ENCODE measurements at regions not wholly inside any gene's neighbourhood (a gene's known extent, or its start where the extent isn't known, plus 50 kb on each side); places are given as distances from the start of the nearest gene placed in this dataset.

DNA sequence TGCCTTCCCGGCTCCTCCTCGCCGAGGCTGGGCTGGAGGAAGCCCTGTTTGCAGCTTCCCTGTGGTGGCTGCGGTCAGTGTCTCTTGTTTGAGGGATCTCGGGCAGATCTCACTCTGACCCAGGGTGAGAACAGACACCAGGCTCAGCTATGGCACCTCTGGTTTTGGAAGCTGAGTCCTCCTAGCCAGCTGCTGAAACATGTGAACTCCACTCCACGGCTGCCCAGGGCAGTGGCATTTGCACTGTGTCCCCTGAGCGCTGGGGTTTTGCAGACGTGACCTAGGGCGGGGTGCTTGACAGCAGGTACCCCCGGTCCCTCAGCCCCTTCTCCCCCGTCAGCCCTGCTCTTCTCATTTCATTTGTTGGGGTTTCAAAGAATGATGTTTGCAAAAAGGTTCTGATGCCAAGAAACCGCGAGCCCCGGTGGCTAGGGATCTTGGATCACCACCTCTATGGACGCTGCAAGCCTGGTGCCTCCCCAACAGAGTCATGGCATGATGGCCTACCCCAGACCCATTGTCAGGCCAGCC, 55.0 kb upstream of the DACT2 start:
- ATAC-seq, result no peak
- H3K4me2 ChIP-seq (ENCODE audit: low read length), result no peak overlapping the region
- POLR2A ChIA-PET, result no interaction called here
- no peak for DNase-seq (ENCODE audit: low read depth, low spot score)
- no peaks in the 10 kb centered on the region for H4K20me1 ChIP-seq (ENCODE audit: insufficient read depth)
- H3K9me3 ChIP-seq (ENCODE audit: control insufficient read depth in 1 of 2, insufficient read depth in 1 of 2, low read depth in 1 of 2, low read length in 2 of 2), result no peaks in the 10 kb centered on the region; a peak in 1 of 4 replicates
- H3K9ac ChIP-seq (ENCODE audit: low read length), result no peak overlapping the region
- no peak overlapping the region for H3K4me3 ChIP-seq (replicated peaks in 1 of 2; ENCODE audit: low read depth in 1 of 2, low read length in 2 of 2)
- no peak overlapping the region for H3K27ac ChIP-seq (ENCODE audit: low read depth, low read length)
- no peaks in the 10 kb centered on the region for H3K79me2 ChIP-seq (ENCODE audit: insufficient read depth, low read length)
- intact Hi-C loops (cut with micrococcal nuclease), result no loop called here
- CTCF ChIA-PET, result no interaction called here
- H2AFZ ChIP-seq (ENCODE audit: low read depth, low read length, poor library complexity, severe bottlenecking), result no peak overlapping the region
- no peak for TF ChIP-seq ELF1 (IDR thresholded peaks at IDR 0.05; ENCODE audit: borderline replicate concordance, low read depth)
- no peak for TF ChIP-seq ZNF274 (IDR thresholded peaks at IDR 0.05; ENCODE audit: low read depth, low read length)
- no peak for TF ChIP-seq FOSL1 (IDR thresholded peaks at IDR 0.05; ENCODE audit: low read depth)
- TF ChIP-seq SIN3A (IDR thresholded peaks at IDR 0.05; ENCODE audit: low read depth), result no peak
- no peak for TF ChIP-seq POLR2A (IDR thresholded peaks at IDR 0.05; ENCODE audit: borderline replicate concordance, extremely low read depth, insufficient read depth, insufficient read length)
- TF ChIP-seq EGR1 (IDR thresholded peaks at IDR 0.05; ENCODE audit: low read depth), result no peak
- TF ChIP-seq YY1 (IDR thresholded peaks at IDR 0.05; ENCODE audit: extremely low read depth, insufficient replicate concordance, low read depth, low read length), result no peak
- no peak for TF ChIP-seq JUND (IDR thresholded peaks at IDR 0.05)
- TF ChIP-seq CTCF (IDR thresholded peaks at IDR 0.05 in 2 of 3, conservative IDR thresholded peaks at IDR 0.05 in 1 of 3; ENCODE audit: borderline replicate concordance in 1 of 3, insufficient read depth in 1 of 3, low read depth in 2 of 3, low read length in 2 of 3), result no peak
- no TSS peak for BruUV-seq (replicated peaks)
- H3K9me2 ChIP-seq (ENCODE audit: insufficient read depth), result no peaks in the 10 kb centered on the region
- H3K36me3 ChIP-seq (ENCODE audit: control insufficient read depth in 1 of 2, insufficient read depth in 2 of 2, low read length in 2 of 2), result no peaks in the 10 kb centered on the region
- H3K4me1 ChIP-seq (ENCODE audit: control insufficient read depth in 1 of 2, insufficient read depth in 2 of 2, low read length in 2 of 2), result peaks cover 0 to 4% of the 10 kb centered on the region in 2 experiments; a peak in 1 of 4 replicates
- H3K27me3 ChIP-seq (ENCODE audit: insufficient read depth, low read length), result no peaks in the 10 kb centered on the region
- RAD21 ChIA-PET (ENCODE audit: low non-redundant PET in 1 of 2, low total read pairs in 2 of 2, uncharacterized antibody in 2 of 2, unreplicated experiment in 2 of 2), result no interaction called here

GRCh38 chr6:168376120-168376519, 56.5 kb upstream of the DACT2 start:
- no peaks in the 10 kb centered on the region for H3K27me3 ChIP-seq (ENCODE audit: insufficient read depth, low read length)
- no peak overlapping the region for H3K4me2 ChIP-seq (ENCODE audit: low read length)
- TF ChIP-seq EGR1 (IDR thresholded peaks at IDR 0.05; ENCODE audit: low read depth) (no peak), ELF1 (IDR thresholded peaks at IDR 0.05; ENCODE audit: borderline replicate concordance, low read depth) (no peak), SP1 (IDR thresholded peaks at IDR 0.05; ENCODE audit: low read depth) (no peak), TCF7L2 (IDR thresholded peaks at IDR 0.05; ENCODE audit: borderline replicate concordance, extremely low read depth, insufficient read depth, insufficient read length) (no peak)
- ATAC-seq (no peak), DNase-seq (ENCODE audit: low read depth, low spot score) (no peak)
- no peak overlapping the region for H3K4me3 ChIP-seq (replicated peaks in 1 of 2; ENCODE audit: low read depth in 1 of 2, low read length in 2 of 2)
- no peak overlapping the region for H3K27ac ChIP-seq (ENCODE audit: low read depth, low read length)
- no peaks in the 10 kb centered on the region for H3K9me2 ChIP-seq (ENCODE audit: insufficient read depth)
- H3K9ac ChIP-seq (ENCODE audit: low read length), result no peak overlapping the region
- ChIA-PET RAD21 (ENCODE audit: low non-redundant PET in 1 of 2, low total read pairs in 2 of 2, uncharacterized antibody in 2 of 2, unreplicated experiment in 2 of 2) (no interaction called here), CTCF (no interaction called here), POLR2A (no interaction called here)
- no peaks in the 10 kb centered on the region for H4K20me1 ChIP-seq (ENCODE audit: insufficient read depth)
- H2AFZ ChIP-seq (ENCODE audit: low read depth, low read length, poor library complexity, severe bottlenecking), result no peak overlapping the region
- H3K4me1 ChIP-seq (ENCODE audit: control insufficient read depth in 1 of 2, insufficient read depth in 2 of 2, low read length in 2 of 2), result no peaks in the 10 kb centered on the region
- H3K36me3 ChIP-seq (ENCODE audit: control insufficient read depth in 1 of 2, insufficient read depth in 2 of 2, low read length in 2 of 2), result no peaks in the 10 kb centered on the region
- no peaks in the 10 kb centered on the region for H3K79me2 ChIP-seq (ENCODE audit: insufficient read depth, low read length)
- no TSS peak for BruUV-seq (replicated peaks)
- no peaks in the 10 kb centered on the region; a peak in 1 of 4 replicates for H3K9me3 ChIP-seq (ENCODE audit: control insufficient read depth in 1 of 2, insufficient read depth in 1 of 2, low read depth in 1 of 2, low read length in 2 of 2)
- intact Hi-C loops (cut with micrococcal nuclease), result no loop called here

All from HCT116 (cell line).